Testis (tissue), 2 donors: ENCODE measurements at regions not wholly inside any gene's neighbourhood (a gene's known extent, or its start where the extent isn't known, plus 50 kb on each side); places are given as distances from the start of the nearest gene placed in this dataset.

Source experiments
- DNase-seq: peaks from one replicate; pipeline ENCODE4 v3.0.0-alpha.2; 2019
- H3K27ac ChIP-seq, 2 donors: fragments of 200-600 bp; sonication (generic); one replicate each; pipeline ENCODE4 v1.5.1; 2019
- H3K27me3 ChIP-seq: fragments of 200-600 bp; sonication (generic); one replicate; pipeline ENCODE4 v1.5.1; 2019
- H3K36me3 ChIP-seq: fragments of 200-600 bp; sonication (generic); one replicate; pipeline ENCODE4 v1.5.1; 2017; ENCODE audit warnings: low read depth; ENCODE audit errors: missing control alignments
- H3K4me1 ChIP-seq: fragments of 200-600 bp; sonication (generic); one replicate; pipeline ENCODE4 v1.5.1; 2019
- H3K4me3 ChIP-seq, 2 donors: fragments of 200-600 bp; sonication (generic); one replicate each; pipeline ENCODE4 v1.5.1; 2017 to 2019
- H3K9me3 ChIP-seq: fragments of 200-600 bp; sonication (generic); one replicate; pipeline ENCODE4 v1.5.1; 2017
- POLR2A ChIP-seq: fragments of 450-650 bp; IDR thresholded peaks from one replicate; pipeline ENCODE4 v1.6.1; 2017; ENCODE audit warnings: antibody characterized with exemption, mild to moderate bottlenecking, moderate library complexity
- WGBS, 2 donors: methylation state at CpG; one replicate each; pipeline ENCODE4 v1.1.5; 2018; 5-methylcytosine and 5-hydroxymethylcytosine counted together
- intact Hi-C: fragments of 100-400 bp; cut with DNase I; formaldehyde crosslinking; loops from one replicate; pipeline ENCODE4 v1.15.1; 2023; ENCODE audit warnings: low total_unique reads
- TF ChIP-seq, protein P1 (sequence below), 3 experiments: fragments of 450-650 bp in 2 of 3; fragments of 200-600 bp in 1 of 3; sonication (generic) in 1 of 3; IDR thresholded peaks; one replicate each; pipeline ENCODE4 v1.5.1; 2016 to 2019; ENCODE audit warnings: antibody characterized with exemption in 3 of 3, mild to moderate bottlenecking in 2 of 3, moderate library complexity in 1 of 3

DNA sequence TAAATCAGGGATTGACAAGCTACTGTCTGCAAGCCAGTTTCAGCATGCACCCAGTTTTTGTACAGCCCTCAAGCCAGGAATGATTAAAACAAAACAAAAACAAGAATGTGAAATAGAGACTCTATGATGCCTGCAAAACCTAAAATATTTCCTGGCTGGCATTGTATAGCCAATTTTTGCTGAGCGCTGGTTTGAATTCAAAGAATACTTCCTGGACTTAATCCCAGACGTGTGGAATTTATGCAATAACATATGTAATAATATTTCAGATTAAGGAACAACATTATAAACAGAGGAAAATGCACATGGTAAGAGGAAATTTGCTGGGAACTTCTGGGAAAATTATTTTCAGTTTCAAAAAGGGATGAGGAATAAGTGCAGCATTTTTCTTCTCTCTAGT is 148.1 kb upstream of the RPRM start:
- H3K4me1 ChIP-seq, result no peaks in the 10 kb centered on the region
- no peak overlapping the region for H3K27ac ChIP-seq
- TF ChIP-seq, protein P1, sequence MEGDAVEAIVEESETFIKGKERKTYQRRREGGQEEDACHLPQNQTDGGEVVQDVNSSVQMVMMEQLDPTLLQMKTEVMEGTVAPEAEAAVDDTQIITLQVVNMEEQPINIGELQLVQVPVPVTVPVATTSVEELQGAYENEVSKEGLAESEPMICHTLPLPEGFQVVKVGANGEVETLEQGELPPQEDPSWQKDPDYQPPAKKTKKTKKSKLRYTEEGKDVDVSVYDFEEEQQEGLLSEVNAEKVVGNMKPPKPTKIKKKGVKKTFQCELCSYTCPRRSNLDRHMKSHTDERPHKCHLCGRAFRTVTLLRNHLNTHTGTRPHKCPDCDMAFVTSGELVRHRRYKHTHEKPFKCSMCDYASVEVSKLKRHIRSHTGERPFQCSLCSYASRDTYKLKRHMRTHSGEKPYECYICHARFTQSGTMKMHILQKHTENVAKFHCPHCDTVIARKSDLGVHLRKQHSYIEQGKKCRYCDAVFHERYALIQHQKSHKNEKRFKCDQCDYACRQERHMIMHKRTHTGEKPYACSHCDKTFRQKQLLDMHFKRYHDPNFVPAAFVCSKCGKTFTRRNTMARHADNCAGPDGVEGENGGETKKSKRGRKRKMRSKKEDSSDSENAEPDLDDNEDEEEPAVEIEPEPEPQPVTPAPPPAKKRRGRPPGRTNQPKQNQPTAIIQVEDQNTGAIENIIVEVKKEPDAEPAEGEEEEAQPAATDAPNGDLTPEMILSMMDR (IDR thresholded peaks at IDR 0.05), result no peak
- no peak for TF ChIP-seq POLR2A
- H3K4me3 ChIP-seq, result no peak overlapping the region
- no peaks in the 10 kb centered on the region for H3K36me3 ChIP-seq
- WGBS, 2 donors, result 72 to 80% methylated on average over 2 of the region's 2 CpGs
- no peaks in the 10 kb centered on the region for H3K9me3 ChIP-seq
- intact Hi-C loops, result no loop called here
- H3K27me3 ChIP-seq, result no peaks in the 10 kb centered on the region
- no peak for DNase-seq

GRCh38 chr2:153635494-153635893 is 156.9 kb upstream of the RPRM start:
- TF ChIP-seq, protein P1 (IDR thresholded peaks at IDR 0.05), result no peak
- TF ChIP-seq POLR2A, result no peak
- no peak for DNase-seq
- Histone ChIP-seq H3K4me1 (no peaks in the 10 kb centered on the region), H3K27ac (no peak overlapping the region), H3K27me3 (no peaks in the 10 kb centered on the region), H3K36me3 (no peaks in the 10 kb centered on the region), H3K4me3 (no peak overlapping the region), H3K9me3 (no peaks in the 10 kb centered on the region)
- WGBS, 2 donors, result 72 to 90% methylated on average over 2 of the region's 2 CpGs
- intact Hi-C loops, result no loop called here

DNA sequence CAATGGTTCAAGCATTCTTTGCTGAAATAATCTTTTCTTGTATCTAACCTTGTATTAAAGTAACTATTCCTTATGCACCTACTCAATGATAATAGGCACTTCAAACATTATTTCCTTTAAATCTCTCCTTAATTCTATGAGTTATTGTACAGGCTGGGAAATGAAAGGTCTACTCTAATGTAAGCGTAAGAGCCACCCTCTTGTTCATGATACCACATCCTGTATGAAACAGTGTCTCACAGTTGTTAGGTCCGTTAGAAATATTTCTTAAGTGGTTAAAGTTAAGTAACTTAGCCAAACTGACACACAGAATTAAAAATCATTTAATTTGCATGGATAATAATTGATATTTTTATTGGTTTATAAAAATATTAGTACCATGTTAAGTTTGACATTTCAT is 162.5 kb upstream of the RPRM start:
- Histone ChIP-seq H3K27me3 (no peaks in the 10 kb centered on the region), H3K27ac (no peak overlapping the region), H3K4me1 (no peaks in the 10 kb centered on the region), H3K36me3 (no peaks in the 10 kb centered on the region), H3K4me3 (no peak overlapping the region), H3K9me3 (no peaks in the 10 kb centered on the region)
- WGBS, 2 donors, result 87 to 89% methylated on average over 2 of the region's 2 CpGs
- no peak for DNase-seq
- TF ChIP-seq, protein P1 (IDR thresholded peaks at IDR 0.05), result no peak
- TF ChIP-seq POLR2A, result no peak
- intact Hi-C loops, result no loop called here

- H3K36me3 ChIP-seq, result no peaks in the 10 kb centered on the region
- DNase-seq, result no peak
- H3K4me3 ChIP-seq, result no peak overlapping the region
- intact Hi-C loops, result no loop called here
- TF ChIP-seq, protein P1 (IDR thresholded peaks at IDR 0.05), result no peak
- TF ChIP-seq POLR2A, result no peak
- H3K4me1 ChIP-seq, result no peaks in the 10 kb centered on the region
- no peak overlapping the region for H3K27ac ChIP-seq
- H3K27me3 ChIP-seq, result no peaks in the 10 kb centered on the region
- no peaks in the 10 kb centered on the region for H3K9me3 ChIP-seq
- WGBS, 2 donors, result 86 to 90% methylated on average over 5 of the region's 5 CpGs
Measured at GRCh38 chr2:153644955-153645354, 166.4 kb upstream of the RPRM start.

DNA sequence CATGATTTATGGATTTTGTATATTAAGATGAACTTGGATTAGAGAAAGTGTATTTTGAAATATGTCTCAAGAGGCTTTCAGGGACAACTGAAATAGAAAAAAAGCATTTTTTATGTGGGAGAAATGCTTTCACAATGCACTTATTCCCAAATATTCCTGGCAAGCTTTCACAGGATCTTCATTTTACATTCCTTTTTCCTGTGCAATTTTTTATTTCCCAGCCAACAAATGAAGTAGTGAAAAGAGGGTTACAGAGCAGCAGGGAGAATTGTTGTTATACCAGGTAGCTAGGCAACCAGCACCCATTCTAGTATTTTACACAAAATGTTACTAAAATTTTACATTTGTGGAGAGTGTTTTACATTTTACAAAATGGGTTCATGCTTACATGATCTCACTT is 167.0 kb upstream of the RPRM start:
- no peak for DNase-seq
- Histone ChIP-seq H3K36me3 (no peaks in the 10 kb centered on the region), H3K27ac (no peak overlapping the region), H3K27me3 (no peaks in the 10 kb centered on the region), H3K4me1 (no peaks in the 10 kb centered on the region), H3K4me3 (no peak overlapping the region), H3K9me3 (no peaks in the 10 kb centered on the region)
- intact Hi-C loops, result no loop called here
- TF ChIP-seq, protein P1 (IDR thresholded peaks at IDR 0.05), result no peak
